ENCODE measurements at regions not wholly inside any gene's neighbourhood (a gene's known extent, or its start where the extent isn't known, plus 50 kb on each side); places are given as distances from the start of the nearest gene placed in this dataset.

GRCh38 chr18:71725256-71725655 lies 818.9 kb downstream of the CBLN2 start:
- H3K36me3 ChIP-seq (ENCODE audit: insufficient read depth, low read length, poor library complexity, severe bottlenecking) = no peaks in the 10 kb centered on the region
- no peaks in the 10 kb centered on the region for H3K27me3 ChIP-seq (replicated peaks; ENCODE audit: insufficient read depth, low read depth, low read length, poor library complexity)
- H3K4me1 ChIP-seq (ENCODE audit: insufficient read depth, low read length, poor library complexity, severe bottlenecking) = no peaks in the 10 kb centered on the region
- intact Hi-C loops (cut with micrococcal nuclease; ENCODE audit: unreplicated experiment) = no loop called here
- DNase-seq (ENCODE audit: low spot score) = no peak
- ChIA-PET CTCF (interaction anchor here (0.5 kb wide), 1 partner anchor 1245 kb away, joined by 3 read pairs; no protein-coding TSS in a partner anchor), POLR2A (ENCODE audit: low non-redundant PET) (no interaction called here)
- H3K27ac ChIP-seq (ENCODE audit: low read depth, low read length, poor library complexity, severe bottlenecking) = no peak overlapping the region
- BruUV-seq (replicated peaks) = no TSS peak
- TF ChIP-seq EZH2 (IDR thresholded peaks at IDR 0.05; ENCODE audit: borderline replicate concordance, low read depth, low read length, poor library complexity, severe bottlenecking) = no peak
- no peaks in the 10 kb centered on the region for H3K9me3 ChIP-seq (ENCODE audit: low read depth, low read length, poor library complexity, severe bottlenecking)
- no peak overlapping the region for H3K4me3 ChIP-seq (ENCODE audit: low read depth, low read length, poor library complexity, severe bottlenecking)

DNA sequence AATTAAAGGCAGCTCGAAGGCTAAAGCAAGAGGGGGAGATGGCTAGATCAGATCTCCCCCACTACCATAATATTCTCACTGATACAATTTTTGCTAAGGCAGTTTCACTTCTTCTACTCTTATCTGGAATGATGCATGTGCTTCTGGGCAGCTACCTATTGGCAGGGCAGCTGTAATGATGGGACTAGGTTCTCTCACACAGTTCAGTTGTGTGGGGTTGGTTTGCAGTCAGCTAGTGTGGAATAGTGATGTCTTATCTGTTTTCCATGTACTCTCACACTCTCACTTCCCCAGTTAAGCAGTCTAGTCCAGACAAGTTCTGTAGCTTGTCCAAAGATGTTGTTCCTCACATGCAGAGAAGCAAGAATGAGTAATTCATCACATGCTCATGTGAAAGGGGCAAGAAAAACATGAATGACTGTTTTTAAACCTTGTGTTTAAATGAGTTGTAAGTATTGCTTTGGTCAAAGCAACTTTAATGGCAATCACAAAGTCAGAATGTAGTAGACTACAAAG lies 836.1 kb downstream of the CBLN2 start:
- intact Hi-C loops (cut with micrococcal nuclease; ENCODE audit: unreplicated experiment) = no loop called here
- no peak overlapping the region for H3K27ac ChIP-seq (ENCODE audit: low read depth, low read length, poor library complexity, severe bottlenecking)
- POLR2A ChIA-PET (ENCODE audit: low non-redundant PET) = no interaction called here
- no TSS peak for BruUV-seq (replicated peaks)
- no peaks in the 10 kb centered on the region for H3K9me3 ChIP-seq (ENCODE audit: low read depth, low read length, poor library complexity, severe bottlenecking)
- CTCF ChIA-PET = no interaction called here
- no peaks in the 10 kb centered on the region for H3K4me1 ChIP-seq (ENCODE audit: insufficient read depth, low read length, poor library complexity, severe bottlenecking)
- no peak for TF ChIP-seq EZH2 (IDR thresholded peaks at IDR 0.05; ENCODE audit: borderline replicate concordance, low read depth, low read length, poor library complexity, severe bottlenecking)
- TF ChIP-seq, protein P1, sequence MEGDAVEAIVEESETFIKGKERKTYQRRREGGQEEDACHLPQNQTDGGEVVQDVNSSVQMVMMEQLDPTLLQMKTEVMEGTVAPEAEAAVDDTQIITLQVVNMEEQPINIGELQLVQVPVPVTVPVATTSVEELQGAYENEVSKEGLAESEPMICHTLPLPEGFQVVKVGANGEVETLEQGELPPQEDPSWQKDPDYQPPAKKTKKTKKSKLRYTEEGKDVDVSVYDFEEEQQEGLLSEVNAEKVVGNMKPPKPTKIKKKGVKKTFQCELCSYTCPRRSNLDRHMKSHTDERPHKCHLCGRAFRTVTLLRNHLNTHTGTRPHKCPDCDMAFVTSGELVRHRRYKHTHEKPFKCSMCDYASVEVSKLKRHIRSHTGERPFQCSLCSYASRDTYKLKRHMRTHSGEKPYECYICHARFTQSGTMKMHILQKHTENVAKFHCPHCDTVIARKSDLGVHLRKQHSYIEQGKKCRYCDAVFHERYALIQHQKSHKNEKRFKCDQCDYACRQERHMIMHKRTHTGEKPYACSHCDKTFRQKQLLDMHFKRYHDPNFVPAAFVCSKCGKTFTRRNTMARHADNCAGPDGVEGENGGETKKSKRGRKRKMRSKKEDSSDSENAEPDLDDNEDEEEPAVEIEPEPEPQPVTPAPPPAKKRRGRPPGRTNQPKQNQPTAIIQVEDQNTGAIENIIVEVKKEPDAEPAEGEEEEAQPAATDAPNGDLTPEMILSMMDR (conservative IDR thresholded peaks at IDR 0.05; ENCODE audit: low read depth, low read length) = no peak
- H3K4me3 ChIP-seq (ENCODE audit: low read depth, low read length, poor library complexity, severe bottlenecking) = no peak overlapping the region
- no peak for DNase-seq (ENCODE audit: low spot score)
- H3K27me3 ChIP-seq (replicated peaks; ENCODE audit: insufficient read depth, low read depth, low read length, poor library complexity) = no peaks in the 10 kb centered on the region
- no peaks in the 10 kb centered on the region for H3K36me3 ChIP-seq (ENCODE audit: insufficient read depth, low read length, poor library complexity, severe bottlenecking)

DNA sequence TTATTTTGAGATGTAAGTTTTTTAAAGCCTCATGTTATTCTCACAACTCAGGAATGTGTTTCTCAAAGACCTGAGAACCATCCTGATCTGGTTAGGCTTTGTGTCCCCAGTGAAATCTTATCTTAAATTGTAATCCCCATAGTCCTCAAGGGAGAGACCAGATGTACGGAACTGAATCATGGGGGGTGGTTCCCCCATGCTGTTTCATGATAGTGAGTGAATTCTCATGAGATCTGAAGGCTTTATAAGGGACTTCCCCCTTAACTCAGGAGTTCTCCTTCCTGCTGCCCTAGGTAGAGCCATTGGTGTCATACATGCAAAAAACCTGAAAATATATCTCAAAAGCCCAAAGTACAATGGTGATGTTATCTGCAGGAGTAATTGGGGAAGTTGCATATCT lies 836.7 kb downstream of the CBLN2 start:
- Histone ChIP-seq H3K27ac (ENCODE audit: low read depth, low read length, poor library complexity, severe bottlenecking) (no peak overlapping the region), H3K9me3 (ENCODE audit: low read depth, low read length, poor library complexity, severe bottlenecking) (no peaks in the 10 kb centered on the region), H3K36me3 (ENCODE audit: insufficient read depth, low read length, poor library complexity, severe bottlenecking) (no peaks in the 10 kb centered on the region), H3K27me3 (replicated peaks; ENCODE audit: insufficient read depth, low read depth, low read length, poor library complexity) (no peaks in the 10 kb centered on the region), H3K4me1 (ENCODE audit: insufficient read depth, low read length, poor library complexity, severe bottlenecking) (no peaks in the 10 kb centered on the region), H3K4me3 (ENCODE audit: low read depth, low read length, poor library complexity, severe bottlenecking) (no peak overlapping the region)
- POLR2A ChIA-PET (ENCODE audit: low non-redundant PET) = no interaction called here
- CTCF ChIA-PET = no interaction called here
- TF ChIP-seq EZH2 (IDR thresholded peaks at IDR 0.05; ENCODE audit: borderline replicate concordance, low read depth, low read length, poor library complexity, severe bottlenecking) = no peak
- TF ChIP-seq, protein P1 (conservative IDR thresholded peaks at IDR 0.05; ENCODE audit: low read depth, low read length) = no peak
- BruUV-seq (replicated peaks) = no TSS peak
- DNase-seq (ENCODE audit: low spot score) = peak; percentile 11
- intact Hi-C loops (cut with micrococcal nuclease; ENCODE audit: unreplicated experiment) = no loop called here

DNA sequence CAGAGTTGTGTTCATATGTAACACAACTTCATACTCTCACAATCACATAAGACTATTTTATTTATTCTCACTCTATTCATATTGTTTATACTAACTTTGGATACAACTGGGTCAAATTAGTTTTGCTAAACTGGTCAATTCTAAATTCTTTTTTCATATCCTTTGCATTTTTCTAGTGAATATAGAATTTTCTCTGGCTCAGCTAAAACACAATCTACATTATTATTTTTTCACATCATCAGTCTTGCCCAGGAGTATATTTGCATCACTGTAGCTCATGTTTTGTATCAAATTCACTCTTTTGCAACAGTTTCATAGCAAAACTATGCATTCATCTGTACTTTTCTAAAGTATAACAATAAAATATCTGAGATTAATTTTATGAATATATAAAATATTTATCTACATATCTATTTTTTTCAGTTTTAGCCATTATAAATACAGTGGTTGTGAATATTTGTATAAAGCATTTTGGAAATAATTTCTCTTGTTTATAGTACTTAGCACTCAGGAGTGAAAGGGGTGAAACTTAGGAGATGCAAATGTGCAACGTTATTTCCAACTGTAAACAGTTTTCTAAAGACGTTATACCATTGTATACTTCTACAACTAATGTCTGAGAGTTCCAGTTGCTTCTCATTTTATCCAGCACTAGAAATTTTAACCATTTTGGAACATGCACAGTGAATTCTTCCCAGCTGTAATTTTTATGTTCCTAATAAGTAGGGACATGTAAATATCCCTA lies 854.6 kb downstream of the CBLN2 start:
- H3K27ac ChIP-seq (ENCODE audit: low read depth, low read length, poor library complexity, severe bottlenecking) = no peak overlapping the region
- H3K4me1 ChIP-seq (ENCODE audit: insufficient read depth, low read length, poor library complexity, severe bottlenecking) = no peaks in the 10 kb centered on the region
- H3K4me3 ChIP-seq (ENCODE audit: low read depth, low read length, poor library complexity, severe bottlenecking) = no peak overlapping the region
- H3K27me3 ChIP-seq (replicated peaks; ENCODE audit: insufficient read depth, low read depth, low read length, poor library complexity) = no peaks in the 10 kb centered on the region
- intact Hi-C loops (cut with micrococcal nuclease; ENCODE audit: unreplicated experiment) = no loop called here
- TF ChIP-seq EZH2 (IDR thresholded peaks at IDR 0.05; ENCODE audit: borderline replicate concordance, low read depth, low read length, poor library complexity, severe bottlenecking) = no peak
- TF ChIP-seq, protein P1 (conservative IDR thresholded peaks at IDR 0.05; ENCODE audit: low read depth, low read length) = no peak
- no peaks in the 10 kb centered on the region for H3K36me3 ChIP-seq (ENCODE audit: insufficient read depth, low read length, poor library complexity, severe bottlenecking)
- no TSS peak for BruUV-seq (replicated peaks)
- ChIA-PET CTCF (no interaction called here), POLR2A (ENCODE audit: low non-redundant PET) (no interaction called here)
- no peak for DNase-seq (ENCODE audit: low spot score)
- H3K9me3 ChIP-seq (ENCODE audit: low read depth, low read length, poor library complexity, severe bottlenecking) = no peaks in the 10 kb centered on the region

Measured in A673 (cell line).